ENCODE measurements at regions not wholly inside any gene's neighbourhood (a gene's known extent, or its start where the extent isn't known, plus 50 kb on each side); places are given as distances from the start of the nearest gene placed in this dataset.

- Mint-ChIP-seq H3K9me3 (peaks cover 63 to 67% of the 10 kb centered on the region in 2 experiments), H3K4me1 (peaks cover 24 to 35% of the 10 kb centered on the region in 2 experiments), H3K36me3 (ENCODE audit: insufficient read depth in 1 of 3, low read depth in 3 of 3) (peaks cover 0 to 10% (median 6%) of the 10 kb centered on the region in 3 experiments; a peak in 4 of 7 replicates), H3K4me3 (no peak overlapping the region), H3K27ac (no peak overlapping the region), H3K27me3 (ENCODE audit: low read depth) (peaks cover 14% of the 10 kb centered on the region)
- WGBS (ENCODE audit: extremely low coverage, insufficient read length, low lambda C conversion rate) = no CpG with 5 or more reads among the region's 3 CpGs
- Histone ChIP-seq H3K4me1 (ENCODE audit: insufficient read depth, low read length) (peaks cover 5% of the 10 kb centered on the region; the same call in 1 of the 2 replicates), H2BK5ac (ENCODE audit: insufficient read length, low read length) (no peak overlapping the region), H3K4me2 (ENCODE audit: insufficient read depth, insufficient read length, low read length) (no peak overlapping the region), H3K14ac (ENCODE audit: insufficient read depth, low read length) (no peak overlapping the region), H3K4ac (ENCODE audit: low read depth, low read length) (no peak overlapping the region), H3K9ac (ENCODE audit: extremely low read depth, insufficient read length, low read length) (no peak overlapping the region), H2BK15ac (ENCODE audit: low read depth, low read length) (no peak overlapping the region), H3K9me3 (ENCODE audit: control insufficient read depth, low read depth, low read length) (peaks cover 21% of the 10 kb centered on the region), H3K23me2 (ENCODE audit: insufficient read length, low read depth, low read length, poor library complexity, severe bottlenecking) (no peaks in the 10 kb centered on the region), H3K79me2 (ENCODE audit: insufficient read depth, low read length) (no peaks in the 10 kb centered on the region), H3T11ph (ENCODE audit: low read length) (no peak overlapping the region), H3K56ac (ENCODE audit: insufficient read length, low read depth, low read length) (no peak overlapping the region), H2AFZ (ENCODE audit: low read length) (no peak overlapping the region), H2AK5ac (ENCODE audit: insufficient read length, low read length) (no peak overlapping the region), H2BK120ac (ENCODE audit: low read depth, low read length, poor library complexity, severe bottlenecking) (no peak overlapping the region), H2BK20ac (ENCODE audit: low read depth, low read length, poor library complexity, severe bottlenecking) (no peak overlapping the region), H3K18ac (ENCODE audit: insufficient read length, low read depth, low read length) (no peak overlapping the region), H3K27ac (ENCODE audit: insufficient read length, low read depth, low read length) (no peak overlapping the region), H4K91ac (ENCODE audit: insufficient read length, low read depth, low read length) (no peak overlapping the region), H3K79me1 (ENCODE audit: insufficient read depth, low read depth, low read length, poor library complexity, severe bottlenecking) (no peaks in the 10 kb centered on the region), H4K20me1 (ENCODE audit: control insufficient read depth, insufficient read depth, insufficient read length) (no peaks in the 10 kb centered on the region), H3K27me3 (ENCODE audit: insufficient read depth, low read length) (no peaks in the 10 kb centered on the region; the same call in none of the 2 replicates), H3K23ac (ENCODE audit: insufficient read length, low read depth, low read length) (no peak overlapping the region), H4K8ac (replicated peaks; ENCODE audit: insufficient read length, low read depth, low read length) (no peak overlapping the region), H4K5ac (ENCODE audit: insufficient read length, low read depth, low read length) (no peak overlapping the region), H2BK12ac (ENCODE audit: insufficient read length, low read depth, low read length) (no peak overlapping the region)
- TF ChIP-seq CTCF (conservative IDR thresholded peaks at IDR 0.05) = no peak
- no peak for DNase-seq
These were observed 57.2 kb upstream of the AFF2 start for GRCh38 chrX:148443216-148443615.
